Liver (tissue), 3 donors: ENCODE measurements at regions not wholly inside any gene's neighbourhood (a gene's known extent, or its start where the extent isn't known, plus 50 kb on each side); places are given as distances from the start of the nearest gene placed in this dataset.

ENCODE experiments used
- ATF3 ChIP-seq: IDR thresholded peaks from 2 replicates; pipeline ENCODE4 v1.6.1; 2016; ENCODE audit warnings: antibody characterized with exemption
- CTCF ChIP-seq: fragments of 150-350 bp; IDR thresholded peaks from 2 replicates; pipeline ENCODE4 v1.5.1; 2017; ENCODE audit warnings: improper control_type of control experiment, low read depth, low read length; ENCODE audit not compliant: missing input control
- GABPA ChIP-seq, 2 donors: IDR thresholded peaks in 1 of 2; conservative IDR thresholded peaks in 1 of 2; 2 replicates each; pipeline ENCODE4 v1.6.1; 2016; ENCODE audit warnings: antibody characterized with exemption in 2 of 2, mild to moderate bottlenecking in 1 of 2, moderate library complexity in 1 of 2
- JUND ChIP-seq, 2 donors: IDR thresholded peaks; 2 replicates each; pipeline ENCODE4 v1.6.1; 2016; ENCODE audit warnings: antibody characterized with exemption in 2 of 2
- REST ChIP-seq: IDR thresholded peaks from 2 replicates; pipeline ENCODE4 v1.6.1; 2016; ENCODE audit warnings: antibody characterized with exemption, mild to moderate bottlenecking
- RXRA ChIP-seq, 2 donors: IDR thresholded peaks; 2 replicates each; pipeline ENCODE4 v1.6.1; 2017 to 2018; ENCODE audit warnings: antibody characterized with exemption in 2 of 2, mild to moderate bottlenecking in 1 of 2
- TAF1 ChIP-seq: conservative IDR thresholded peaks from 2 replicates; pipeline ENCODE4 v1.6.1; 2016; ENCODE audit warnings: antibody characterized with exemption, mild to moderate bottlenecking
- YY1 ChIP-seq: IDR thresholded peaks from 2 replicates; pipeline ENCODE4 v1.6.1; 2016; ENCODE audit warnings: antibody characterized with exemption, mild to moderate bottlenecking
- donor health status: healthy.
- donor health status: healthy.

- TF ChIP-seq CTCF, result no peak
- TF ChIP-seq TAF1, result no peak
- no peak for TF ChIP-seq ATF3
- TF ChIP-seq REST, result no peak
- no peak for TF ChIP-seq RXRA (IDR thresholded peaks at IDR 0.05)
- no peak for TF ChIP-seq GABPA (IDR thresholded peaks at IDR 0.05 in 1 of 2, conservative IDR thresholded peaks at IDR 0.05 in 1 of 2)
- TF ChIP-seq YY1, result no peak
- no peak for TF ChIP-seq JUND (IDR thresholded peaks at IDR 0.05)
These were observed 657.2 kb upstream of the FSHR start for GRCh38 chr2:49811502-49811901.
